ENCODE measurements at regions not wholly inside any gene's neighbourhood (a gene's known extent, or its start where the extent isn't known, plus 50 kb on each side); places are given as distances from the start of the nearest gene placed in this dataset.

DNA sequence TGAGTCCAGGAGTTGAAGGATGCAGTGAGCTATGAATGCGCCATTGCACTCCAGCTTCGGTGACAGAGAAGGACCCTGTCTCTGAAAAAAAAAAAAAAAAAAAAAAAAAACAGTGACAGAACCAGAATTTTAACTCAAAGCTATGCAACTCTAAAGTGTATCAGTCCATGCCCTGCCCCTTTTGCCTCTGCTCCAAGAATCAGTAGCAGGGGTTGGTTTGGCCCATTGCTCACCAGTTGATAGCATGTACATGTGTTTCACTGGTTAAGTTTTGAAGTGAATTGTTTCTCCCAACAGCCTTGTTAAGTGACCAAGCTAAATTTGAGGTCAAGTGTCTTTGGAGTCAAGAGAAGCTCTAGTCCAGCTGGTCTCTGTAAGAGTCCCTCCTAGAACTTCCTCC is 245.9 kb downstream of the PLPP3 start:
- Histone ChIP-seq H3K27ac (no peak overlapping the region), H3K4me3 (no peak overlapping the region), H3K27me3 (replicated peaks; ENCODE audit: insufficient read depth) (no peaks in the 10 kb centered on the region), H3K9me3 (no peaks in the 10 kb centered on the region), H3K36me3 (no peaks in the 10 kb centered on the region), H3K4me1 (replicated peaks) (no peaks in the 10 kb centered on the region)
- intact Hi-C loops (cut with DNase I): no loop called here
- 95% methylated on average over 2 of the region's 2 CpGs for WGBS
- DNase-seq (ENCODE audit: low spot score): no peak
- TF ChIP-seq POLR2A (IDR thresholded peaks at IDR 0.05) (no peak), POLR2AphosphoS5 (IDR thresholded peaks at IDR 0.05) (no peak)
- TF ChIP-seq, protein P1, sequence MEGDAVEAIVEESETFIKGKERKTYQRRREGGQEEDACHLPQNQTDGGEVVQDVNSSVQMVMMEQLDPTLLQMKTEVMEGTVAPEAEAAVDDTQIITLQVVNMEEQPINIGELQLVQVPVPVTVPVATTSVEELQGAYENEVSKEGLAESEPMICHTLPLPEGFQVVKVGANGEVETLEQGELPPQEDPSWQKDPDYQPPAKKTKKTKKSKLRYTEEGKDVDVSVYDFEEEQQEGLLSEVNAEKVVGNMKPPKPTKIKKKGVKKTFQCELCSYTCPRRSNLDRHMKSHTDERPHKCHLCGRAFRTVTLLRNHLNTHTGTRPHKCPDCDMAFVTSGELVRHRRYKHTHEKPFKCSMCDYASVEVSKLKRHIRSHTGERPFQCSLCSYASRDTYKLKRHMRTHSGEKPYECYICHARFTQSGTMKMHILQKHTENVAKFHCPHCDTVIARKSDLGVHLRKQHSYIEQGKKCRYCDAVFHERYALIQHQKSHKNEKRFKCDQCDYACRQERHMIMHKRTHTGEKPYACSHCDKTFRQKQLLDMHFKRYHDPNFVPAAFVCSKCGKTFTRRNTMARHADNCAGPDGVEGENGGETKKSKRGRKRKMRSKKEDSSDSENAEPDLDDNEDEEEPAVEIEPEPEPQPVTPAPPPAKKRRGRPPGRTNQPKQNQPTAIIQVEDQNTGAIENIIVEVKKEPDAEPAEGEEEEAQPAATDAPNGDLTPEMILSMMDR (IDR thresholded peaks at IDR 0.05): no peak

DNA sequence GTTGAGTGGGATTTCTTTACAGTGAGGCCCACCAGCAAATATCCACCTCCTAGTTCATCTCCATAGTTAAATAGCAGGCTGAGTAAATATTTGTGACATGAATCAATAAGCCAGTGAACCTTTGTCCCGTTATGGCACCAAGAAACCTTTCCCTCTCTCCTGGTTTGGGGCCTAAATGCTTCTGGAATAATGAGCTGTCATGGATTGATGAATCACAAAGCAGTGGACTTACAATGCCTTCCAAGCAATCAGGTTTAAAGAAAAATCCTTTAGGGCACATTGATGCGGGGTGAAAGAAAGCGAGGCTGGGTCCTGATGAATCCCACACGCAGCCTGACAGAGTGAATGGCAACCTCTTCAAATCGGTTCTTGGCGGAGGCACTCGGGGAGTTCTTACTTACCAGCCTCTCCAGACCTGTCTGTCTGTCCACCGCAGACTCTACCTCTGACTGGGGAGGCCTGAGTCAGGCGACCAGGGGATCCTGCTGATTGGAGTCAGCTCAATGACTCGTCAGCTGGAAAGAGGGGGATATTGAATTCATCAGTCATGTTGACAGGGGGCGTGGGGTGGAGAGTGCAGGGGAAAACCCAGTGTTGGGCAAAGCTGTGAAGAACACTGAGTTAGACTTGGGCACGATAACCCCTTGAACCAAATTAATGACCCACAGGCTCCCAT is 247.3 kb downstream of the PLPP3 start:
- Histone ChIP-seq H3K27ac (no peak overlapping the region), H3K4me1 (replicated peaks) (no peaks in the 10 kb centered on the region), H3K27me3 (replicated peaks; ENCODE audit: insufficient read depth) (no peaks in the 10 kb centered on the region), H3K36me3 (no peaks in the 10 kb centered on the region), H3K9me3 (no peaks in the 10 kb centered on the region), H3K4me3 (no peak overlapping the region)
- DNase-seq (ENCODE audit: low spot score): no peak
- intact Hi-C loops (cut with DNase I): no loop called here
- 82% methylated on average over 12 of the region's 12 CpGs for WGBS
- TF ChIP-seq POLR2A (IDR thresholded peaks at IDR 0.05) (no peak), POLR2AphosphoS5 (IDR thresholded peaks at IDR 0.05) (no peak)
- TF ChIP-seq, protein P1 (IDR thresholded peaks at IDR 0.05): no peak

DNA sequence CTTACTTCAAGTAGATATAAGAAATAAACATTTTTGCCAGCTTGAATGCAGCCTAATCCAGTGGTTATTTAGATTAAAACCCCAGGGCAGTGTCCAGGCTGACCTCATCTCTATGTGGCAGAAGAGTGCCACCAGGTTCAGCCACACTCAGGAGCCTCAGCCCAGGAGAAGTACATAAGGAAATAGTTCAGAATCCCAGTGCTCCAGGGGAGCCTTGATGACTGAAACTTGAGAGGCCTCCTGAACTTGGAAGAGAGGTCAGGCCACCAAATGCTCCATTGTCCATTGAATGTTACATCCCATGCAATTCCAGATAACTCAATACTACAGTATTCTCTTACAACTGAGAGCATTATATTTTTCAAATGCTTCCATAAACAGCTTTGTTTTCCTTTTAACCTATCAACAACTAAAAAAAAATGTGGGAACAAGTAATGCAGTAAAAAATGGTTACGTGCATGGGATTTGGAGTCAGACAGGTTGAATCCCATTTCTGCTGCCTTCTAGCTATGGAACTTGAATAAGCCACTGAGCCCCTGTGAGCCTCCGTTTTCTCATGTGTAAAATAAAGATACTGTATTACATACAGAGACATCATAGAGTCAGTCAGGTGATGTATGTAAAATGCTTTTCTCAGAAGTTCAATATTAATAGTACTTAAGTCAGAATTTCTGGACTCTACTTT is 248.0 kb downstream of the PLPP3 start:
- Histone ChIP-seq H3K9me3 (no peaks in the 10 kb centered on the region), H3K36me3 (no peaks in the 10 kb centered on the region), H3K27ac (no peak overlapping the region), H3K4me1 (replicated peaks) (no peaks in the 10 kb centered on the region), H3K27me3 (replicated peaks; ENCODE audit: insufficient read depth) (no peaks in the 10 kb centered on the region), H3K4me3 (no peak overlapping the region)
- 97% methylated on average over 2 of the region's 2 CpGs for WGBS
- intact Hi-C loops (cut with DNase I): no loop called here
- TF ChIP-seq POLR2A (IDR thresholded peaks at IDR 0.05): no peak
- TF ChIP-seq, protein P1 (IDR thresholded peaks at IDR 0.05): no peak
- TF ChIP-seq POLR2AphosphoS5 (IDR thresholded peaks at IDR 0.05): no peak
- no peak for DNase-seq (ENCODE audit: low spot score)

DNA sequence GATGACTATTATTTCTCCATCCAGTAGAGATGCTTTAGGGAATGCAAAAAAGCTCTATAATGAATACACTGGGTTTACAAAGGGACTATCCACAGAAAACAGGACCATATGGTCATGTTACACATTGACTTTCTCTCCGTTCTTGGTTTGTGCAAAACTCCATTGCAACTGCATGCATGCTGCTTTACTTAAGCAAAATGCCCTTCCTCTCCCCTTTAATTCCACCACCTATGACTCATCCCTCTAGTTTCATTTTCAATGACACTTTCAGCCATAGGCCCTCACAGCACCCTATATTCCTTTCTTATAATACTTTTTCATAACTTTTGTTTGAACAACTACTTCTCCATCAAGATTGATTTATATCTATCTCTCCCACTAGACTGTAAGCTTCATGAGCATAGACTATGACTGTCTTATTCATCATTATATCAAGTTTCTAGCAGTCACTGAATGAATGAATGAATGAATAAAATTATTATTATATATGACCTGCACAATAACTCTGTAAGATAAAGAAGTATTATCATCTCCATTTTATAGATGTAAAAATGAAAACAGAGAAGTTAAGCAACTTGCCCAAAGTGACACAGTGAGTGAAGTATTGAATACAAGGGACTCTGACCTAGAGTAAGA is 248.9 kb downstream of the PLPP3 start:
- H3K36me3 ChIP-seq: no peaks in the 10 kb centered on the region
- WGBS: 83% methylated on average over 1 of the region's 1 CpG
- no peak for DNase-seq (ENCODE audit: low spot score)

More for the DNA sequence above, 248.9 kb downstream of the PLPP3 start:
- H3K27ac ChIP-seq: no peak overlapping the region
- H3K27me3 ChIP-seq (replicated peaks; ENCODE audit: insufficient read depth): no peaks in the 10 kb centered on the region
- TF ChIP-seq POLR2A (IDR thresholded peaks at IDR 0.05) (no peak), POLR2AphosphoS5 (IDR thresholded peaks at IDR 0.05) (no peak)
- TF ChIP-seq, protein P1 (IDR thresholded peaks at IDR 0.05): no peak
- no peaks in the 10 kb centered on the region for H3K9me3 ChIP-seq
- H3K4me1 ChIP-seq (replicated peaks): no peaks in the 10 kb centered on the region
- no peak overlapping the region for H3K4me3 ChIP-seq
- intact Hi-C loops (cut with DNase I): no loop called here

Data from prostate gland (tissue), 2 donors.